HG03571 (cell line): ENCODE measurements at regions not wholly inside any gene's neighbourhood (a gene's known extent, or its start where the extent isn't known, plus 50 kb on each side); places are given as distances from the start of the nearest gene placed in this dataset.

Source experiments
- ATAC-seq: cut with Tn5 transposase; IDR thresholded peaks from one replicate; pipeline ENCODE4 v1.9.1; 2021; ENCODE audit not compliant: unreplicated experiment

DNA sequence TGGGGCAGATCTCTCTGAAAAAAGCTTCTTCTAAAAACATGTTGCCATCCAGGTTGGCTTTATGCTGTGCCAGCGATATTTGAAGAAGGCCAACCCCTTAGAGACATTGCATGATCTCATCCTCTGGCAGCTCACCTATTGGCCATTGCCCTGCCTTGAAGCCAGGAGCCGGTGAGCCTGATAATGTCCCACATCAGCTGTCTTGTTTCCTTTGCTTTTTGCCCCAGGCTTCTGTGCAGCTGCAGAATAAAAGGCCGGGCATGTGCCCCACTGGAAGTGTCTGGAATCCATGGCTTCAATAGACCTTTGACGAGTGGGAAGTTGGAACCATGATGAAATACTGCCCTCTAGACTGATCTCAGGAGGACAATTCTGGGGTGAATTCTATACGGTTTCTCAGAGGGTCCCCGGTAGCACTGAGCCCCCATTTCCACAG lies 523.5 kb upstream of the ZEB2 start:
- ATAC-seq = no peak

DNA sequence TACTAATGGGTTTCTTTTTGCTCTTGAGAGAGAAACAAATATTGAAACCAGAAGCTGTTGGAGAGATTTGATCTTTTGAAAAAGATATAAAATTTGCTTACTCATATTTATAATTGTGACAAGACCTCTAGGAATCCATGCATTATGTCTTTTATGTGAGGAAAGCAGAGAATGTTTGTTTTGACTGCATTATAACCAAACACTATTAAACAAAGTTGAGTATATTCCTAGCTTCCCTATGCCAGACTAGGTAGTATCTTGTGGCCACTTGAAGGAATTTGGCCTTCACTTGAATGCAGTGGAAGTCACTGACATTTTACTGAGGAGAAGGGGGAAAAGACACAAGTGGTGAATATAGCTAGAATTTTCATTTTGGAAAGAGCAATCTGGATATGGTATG lies 521.8 kb upstream of the ZEB2 start:
- ATAC-seq = no peak

DNA sequence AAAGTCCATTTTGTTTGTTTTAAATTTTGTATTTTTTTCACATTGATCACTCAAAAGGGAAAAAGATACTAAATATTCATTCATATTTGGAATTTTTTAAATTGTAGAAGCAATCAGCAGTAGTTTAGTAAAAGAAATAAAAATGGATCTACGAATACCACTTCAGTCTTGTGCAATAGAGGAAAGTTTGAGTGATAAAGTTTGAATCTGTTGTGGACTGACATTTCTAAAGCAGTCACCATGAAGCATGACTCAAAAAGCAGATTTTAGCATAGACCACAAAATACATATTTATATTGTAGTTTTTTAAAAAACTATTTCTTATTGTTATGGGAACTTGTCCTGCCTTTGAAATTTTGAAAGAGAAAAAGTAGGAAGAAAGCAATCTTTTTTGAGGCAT lies 520.5 kb upstream of the ZEB2 start:
- no peak for ATAC-seq

DNA sequence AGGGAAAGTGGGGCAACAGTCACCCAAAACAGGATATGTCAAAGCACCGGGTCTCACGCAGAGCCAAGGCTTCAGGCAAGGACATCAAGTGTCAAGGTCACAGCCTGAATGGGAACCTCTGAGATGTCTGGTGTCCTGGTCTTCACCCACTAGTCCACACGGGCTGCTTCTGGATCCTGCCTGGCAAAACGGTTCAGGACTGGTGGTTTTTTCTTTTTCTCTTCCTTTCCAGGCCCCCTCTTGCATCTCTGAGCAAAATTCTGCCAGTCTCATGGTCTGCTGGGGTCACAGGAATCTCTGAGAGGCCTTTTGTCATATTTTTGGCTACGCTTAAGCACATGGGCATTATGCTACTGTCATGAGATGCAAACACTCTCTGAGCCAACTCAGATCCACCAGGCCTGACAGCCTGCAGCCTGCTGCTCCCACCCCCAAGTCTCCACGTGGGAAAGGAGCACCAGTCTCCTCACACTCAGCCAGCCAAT lies 518.2 kb upstream of the ZEB2 start:
- ATAC-seq = no peak

DNA sequence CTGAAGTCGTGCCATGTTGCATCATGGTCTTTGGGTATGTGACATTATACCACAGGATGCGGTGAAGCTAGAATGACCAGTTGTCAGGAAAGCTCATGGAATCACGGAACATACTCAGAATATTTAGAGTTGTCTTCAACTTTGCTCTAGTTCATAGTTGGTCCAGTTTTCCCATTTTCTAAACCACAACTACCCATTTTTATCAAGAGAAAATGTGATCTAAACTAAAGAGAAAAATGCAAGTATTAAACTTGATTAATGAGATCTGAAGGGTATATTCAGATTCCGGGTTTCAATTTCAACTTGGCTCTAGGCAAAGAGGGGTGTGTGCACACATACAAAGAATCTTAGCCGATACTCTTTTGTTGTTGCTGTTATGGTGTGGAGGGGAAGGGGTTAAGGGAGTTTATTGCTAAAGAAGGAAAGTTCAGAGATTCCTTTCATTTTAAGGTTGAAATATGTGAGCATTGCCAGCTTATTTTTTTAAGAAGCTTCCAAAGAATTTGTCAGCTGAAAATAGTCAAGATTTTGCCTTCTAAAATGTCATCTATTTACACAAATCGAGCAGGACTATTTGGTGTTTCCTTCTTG lies 516.6 kb upstream of the ZEB2 start:
- no peak for ATAC-seq

DNA sequence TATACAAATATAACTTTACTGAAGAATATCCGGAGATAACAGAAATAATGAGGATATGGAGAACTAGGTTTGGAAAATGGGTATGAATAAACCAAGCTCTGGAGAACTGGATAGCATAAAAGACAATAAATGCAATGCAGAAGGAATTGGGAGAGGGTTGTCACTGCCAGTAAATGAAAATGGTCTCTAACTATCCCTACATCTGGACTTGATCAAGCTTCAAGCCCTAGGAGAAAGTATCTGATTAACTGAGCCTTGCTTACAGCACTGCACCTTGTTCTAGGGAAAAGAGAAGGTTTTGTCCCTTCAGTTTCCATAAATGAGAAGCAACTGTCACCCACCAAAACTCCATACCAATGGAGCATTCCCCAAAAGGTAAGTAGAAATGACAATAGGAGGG lies 514.6 kb upstream of the ZEB2 start:
- ATAC-seq = no peak

DNA sequence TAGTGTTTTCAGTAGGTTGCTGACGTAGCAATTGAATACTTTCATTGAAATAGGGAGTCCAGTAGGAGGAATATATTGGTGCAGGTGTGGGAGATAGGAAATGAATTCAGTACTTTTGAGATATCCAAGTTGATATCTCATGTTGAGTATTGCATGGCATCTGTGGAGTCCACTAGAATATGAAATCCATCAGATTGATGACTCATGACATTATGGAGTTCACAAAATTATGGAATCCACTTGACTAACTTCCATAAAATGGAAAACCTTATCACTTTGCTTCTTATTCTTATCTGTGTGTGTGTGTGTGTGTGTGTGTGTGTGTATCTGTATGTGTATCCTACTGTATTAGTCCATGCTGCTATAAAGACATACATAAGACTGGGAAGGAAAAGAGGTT lies 513.5 kb upstream of the ZEB2 start:
- no peak for ATAC-seq

DNA sequence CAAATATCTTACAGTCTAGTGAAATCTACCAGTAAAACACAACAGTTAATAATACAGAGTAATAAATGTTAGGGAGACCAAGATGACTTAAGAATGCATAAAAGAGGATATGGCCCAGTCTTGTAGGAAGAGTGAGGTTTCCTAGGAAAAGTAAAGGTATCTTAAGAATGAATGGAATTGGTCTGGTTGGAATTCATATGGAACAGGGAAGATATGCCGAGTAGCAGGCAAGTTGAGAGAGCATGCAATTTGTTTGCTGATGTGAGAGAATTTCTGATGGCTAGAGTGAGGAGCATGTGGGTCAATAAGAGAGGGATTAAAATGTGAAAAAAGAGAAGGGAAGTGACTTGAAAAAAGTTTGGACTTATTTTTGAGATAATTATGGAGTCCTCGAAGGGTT lies 512.9 kb upstream of the ZEB2 start:
- ATAC-seq = no peak

DNA sequence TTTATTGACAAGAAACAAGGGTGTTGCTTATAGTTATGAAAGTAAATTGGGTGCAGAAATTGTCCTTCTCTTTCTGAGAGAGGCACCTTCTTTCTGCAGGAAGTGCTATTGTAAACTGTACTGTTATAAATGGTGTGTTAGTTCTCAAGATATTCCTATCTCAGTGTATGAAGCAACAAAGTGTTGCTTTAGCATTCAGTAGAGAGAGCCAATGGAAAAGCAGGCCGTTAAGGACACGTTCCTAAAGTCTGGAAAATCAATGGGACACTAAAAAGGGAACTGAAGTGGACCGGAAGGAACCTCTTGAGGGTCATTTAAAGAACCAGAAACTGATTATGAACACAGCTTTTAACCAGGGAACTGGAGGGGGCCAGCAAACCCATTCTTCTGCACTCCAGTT lies 510.0 kb upstream of the ZEB2 start:
- no peak for ATAC-seq

DNA sequence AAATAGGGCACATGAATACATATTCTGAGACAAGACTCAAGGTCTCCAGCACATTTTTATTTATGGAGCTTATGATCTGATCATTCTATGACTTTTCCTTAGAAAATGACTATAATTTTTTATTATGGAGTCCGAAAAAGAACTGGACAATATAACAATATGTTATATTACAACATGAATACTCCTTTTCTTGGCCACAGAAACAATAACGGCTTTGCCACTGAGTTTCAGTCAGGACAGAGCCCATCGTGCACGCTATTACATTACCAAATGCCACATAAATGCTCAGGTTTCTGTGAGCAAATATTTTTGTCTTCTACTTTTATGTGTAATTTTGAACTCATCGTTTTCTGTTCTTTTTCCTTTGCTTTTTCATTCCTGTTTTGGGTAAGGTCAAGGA lies 509.2 kb upstream of the ZEB2 start:
- ATAC-seq = no peak

DNA sequence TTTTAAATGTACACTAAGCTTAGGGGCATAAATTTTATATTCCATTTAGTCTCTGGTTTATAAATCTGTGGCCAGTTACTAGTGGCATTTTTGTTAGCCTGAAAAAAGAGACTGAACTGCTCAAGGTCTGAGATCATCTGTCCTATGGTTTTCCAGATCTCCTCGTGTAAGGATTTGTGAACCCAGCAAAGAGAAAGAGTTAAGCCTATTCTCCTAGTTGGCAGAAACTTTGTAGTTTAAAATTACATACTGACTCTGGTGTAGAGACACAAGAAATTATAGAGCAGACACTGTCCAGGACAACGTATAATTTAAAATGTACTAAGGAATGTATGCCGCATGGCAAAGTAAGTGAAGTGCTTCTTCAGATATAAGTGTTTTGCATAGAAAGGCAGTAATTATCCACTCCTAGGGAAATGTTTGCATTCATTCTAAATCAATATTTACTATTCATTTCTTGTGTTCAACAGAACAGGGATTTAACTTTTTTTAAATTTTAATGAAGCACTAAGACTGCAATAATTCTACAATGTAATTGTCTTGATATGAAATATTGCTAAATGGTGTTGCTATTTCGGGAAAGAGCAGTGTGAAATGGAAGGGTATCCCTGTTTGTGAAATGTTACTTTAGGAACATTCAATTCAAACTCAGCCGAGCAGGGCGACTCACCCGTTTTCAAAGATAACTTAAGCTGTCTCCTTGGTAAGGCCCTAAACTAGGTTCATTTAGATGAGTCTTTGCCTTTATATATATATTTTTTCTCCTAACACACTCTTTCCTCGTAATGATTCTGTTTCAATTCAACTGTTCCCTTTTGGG lies 508.4 kb upstream of the ZEB2 start:
- no peak for ATAC-seq

DNA sequence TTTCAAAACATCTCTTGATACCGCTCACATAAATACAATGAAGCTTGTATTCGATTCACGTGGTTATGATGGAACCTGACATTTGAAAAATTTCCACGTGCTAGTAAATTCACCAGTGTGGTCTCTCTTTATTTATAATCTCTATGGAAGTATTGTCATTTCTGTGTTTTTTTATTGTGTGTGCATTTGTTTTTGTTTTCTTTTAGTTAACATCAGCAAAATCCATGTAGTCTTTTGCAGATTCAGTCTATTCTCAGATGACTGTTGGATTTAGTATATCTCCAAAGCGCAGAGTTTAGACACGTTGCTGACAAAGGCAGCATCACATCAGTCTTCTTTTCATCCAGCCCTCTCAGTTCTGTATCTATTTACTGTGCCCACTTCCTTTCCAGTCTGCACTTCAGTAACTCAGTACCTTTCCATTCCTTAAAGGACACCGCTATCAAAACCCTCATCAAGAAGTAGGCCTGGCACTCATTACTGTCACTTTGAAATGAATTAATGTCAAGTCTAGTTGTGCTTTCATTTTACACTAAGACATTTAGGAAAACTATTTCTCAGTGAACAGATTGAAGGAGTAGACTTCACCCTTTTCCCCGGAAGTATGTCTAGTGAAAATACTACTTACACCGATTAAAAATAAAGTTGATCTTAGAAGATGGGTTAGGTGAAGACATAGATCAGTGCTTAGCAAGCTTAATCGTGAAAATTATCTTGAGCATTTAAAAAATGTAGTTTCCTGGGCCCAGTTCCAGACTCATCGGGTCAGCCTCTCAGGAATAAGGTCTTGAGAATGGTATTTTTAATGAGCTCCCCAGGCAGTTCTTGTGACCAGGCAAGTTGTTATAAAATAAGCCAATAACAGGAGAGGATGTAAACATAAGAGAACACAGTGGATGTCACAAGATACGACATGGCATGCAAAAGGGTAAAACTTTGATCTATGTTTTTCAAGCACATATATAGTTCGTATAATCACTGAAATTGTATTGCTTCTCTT lies 506.8 kb upstream of the ZEB2 start:
- no peak for ATAC-seq

DNA sequence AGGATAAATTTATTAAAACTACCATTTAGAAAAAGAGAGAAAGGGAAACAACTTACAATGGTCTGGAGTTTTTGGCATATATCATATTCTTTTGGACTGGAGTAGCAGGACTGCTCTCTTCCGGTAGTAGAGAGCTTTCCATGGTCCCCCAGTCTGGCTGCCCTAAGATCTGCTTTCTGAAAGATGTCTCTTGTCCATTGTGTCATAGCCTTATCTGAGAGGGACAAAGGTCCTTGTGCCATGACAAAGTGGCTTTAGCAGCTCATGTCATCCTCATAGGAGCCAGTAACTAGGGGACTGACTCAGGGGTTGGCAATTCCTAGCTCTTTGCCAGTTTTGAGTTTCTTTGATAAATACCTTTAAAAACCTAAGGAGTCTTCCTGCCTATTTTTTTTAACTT lies 505.5 kb upstream of the ZEB2 start:
- no peak for ATAC-seq

DNA sequence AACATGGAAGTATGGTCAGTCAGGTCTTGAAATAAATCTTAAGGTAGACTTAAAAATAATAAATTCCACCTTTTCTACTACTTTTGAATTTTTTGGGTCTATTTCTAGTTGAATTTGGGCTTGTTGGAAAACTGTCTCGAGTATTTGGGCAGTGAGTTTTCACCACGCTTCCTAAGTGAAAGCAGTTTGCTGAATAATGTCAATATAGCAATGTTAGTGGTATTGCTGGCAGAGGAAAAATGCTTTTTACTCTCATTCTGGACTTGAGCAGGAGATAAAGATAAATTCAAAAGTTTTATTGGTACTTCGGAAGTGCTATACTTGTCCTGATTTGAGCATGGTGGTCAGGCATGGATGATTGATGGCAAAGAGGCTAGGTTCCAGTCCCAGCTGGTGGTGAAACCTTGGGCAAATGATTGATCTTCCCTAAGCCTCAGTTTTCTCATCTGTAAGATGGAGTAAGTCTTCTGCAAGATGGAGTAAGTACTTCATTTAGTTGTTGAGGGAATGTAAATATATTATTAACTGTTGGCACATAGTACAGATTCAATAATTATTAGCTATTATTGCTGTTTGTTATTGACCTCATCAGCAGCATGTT lies 503.5 kb upstream of the ZEB2 start:
- no peak for ATAC-seq

DNA sequence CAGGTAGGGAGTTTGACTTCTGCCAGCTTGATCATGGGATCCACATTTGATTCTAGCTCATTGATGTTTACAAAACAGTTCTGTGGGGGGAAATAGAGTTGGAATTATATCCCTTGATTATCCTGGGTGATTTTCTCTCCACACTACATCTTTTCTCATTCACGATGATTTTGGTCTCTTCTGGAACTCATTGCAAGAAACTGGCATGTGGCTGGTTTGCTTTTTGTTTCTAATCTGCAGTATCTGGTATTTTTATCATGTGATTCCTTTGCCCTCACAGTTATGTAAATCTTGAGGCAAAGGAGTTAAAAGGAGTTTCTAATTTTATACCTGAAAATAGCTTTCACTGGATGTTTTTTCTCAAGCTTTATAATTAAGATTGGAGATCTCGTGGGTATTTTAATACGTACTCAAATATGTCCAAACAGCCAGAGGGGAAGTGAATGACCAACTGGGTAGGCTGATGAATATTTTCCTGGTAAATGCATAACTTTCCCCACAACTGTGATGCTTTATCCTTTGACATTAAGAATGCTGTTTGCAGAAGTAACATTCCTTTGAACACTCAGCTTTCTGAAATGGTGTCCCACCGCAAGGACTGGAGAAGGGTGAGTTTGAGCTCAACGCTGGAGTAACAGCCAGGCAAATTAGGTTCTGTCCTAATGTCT lies 502.9 kb upstream of the ZEB2 start:
- no peak for ATAC-seq

DNA sequence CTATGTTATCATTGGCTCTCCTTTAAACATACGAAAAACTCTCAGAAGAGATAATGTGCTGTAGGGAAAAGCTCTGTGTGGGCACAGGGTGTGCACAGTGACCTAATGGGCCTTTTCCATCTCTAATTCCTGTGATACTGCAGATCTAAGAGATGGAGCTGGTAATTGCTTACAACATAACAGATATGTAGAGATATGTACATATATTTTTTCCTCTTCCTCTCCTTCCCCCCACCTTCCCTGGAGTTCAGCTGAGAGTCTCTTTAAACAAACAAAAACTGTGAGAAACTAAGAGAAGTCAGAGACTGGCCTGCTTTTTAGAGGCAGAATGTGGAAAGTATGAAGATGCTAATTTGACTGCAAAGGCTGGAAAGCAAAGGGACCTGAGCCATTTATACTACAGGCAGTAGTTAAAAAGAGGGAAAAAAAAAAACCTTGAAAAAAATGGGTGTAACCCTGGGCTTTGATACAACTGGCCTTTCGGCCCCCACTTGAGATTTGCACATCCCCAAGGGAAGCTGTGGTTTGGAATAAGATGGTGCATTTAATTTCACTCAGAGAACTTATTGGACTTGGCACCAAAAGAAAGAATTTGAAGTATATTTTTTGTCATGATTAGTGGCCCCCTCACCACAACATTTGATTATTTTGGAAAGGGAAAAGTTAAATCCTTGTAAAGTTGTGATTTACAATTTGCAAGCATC lies 502.2 kb upstream of the ZEB2 start:
- no peak for ATAC-seq

DNA sequence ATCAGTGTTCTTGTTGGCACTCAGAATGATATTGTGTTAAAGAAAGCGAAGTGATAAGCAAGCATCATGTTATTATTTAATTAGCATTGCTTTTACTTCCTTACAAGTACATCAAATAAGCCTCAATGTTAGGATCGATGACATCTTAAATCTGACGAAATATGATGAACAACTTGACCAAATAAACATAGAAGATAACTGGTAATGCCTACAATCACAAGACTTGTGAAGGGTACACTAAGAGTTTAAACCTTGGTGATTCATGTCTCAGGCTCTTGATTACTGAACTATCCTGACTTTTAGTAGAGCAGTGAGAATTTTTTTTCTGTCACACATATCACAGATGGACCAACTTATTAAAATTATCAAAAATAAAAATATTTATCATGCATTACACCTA lies 500.8 kb upstream of the ZEB2 start:
- ATAC-seq = no peak

DNA sequence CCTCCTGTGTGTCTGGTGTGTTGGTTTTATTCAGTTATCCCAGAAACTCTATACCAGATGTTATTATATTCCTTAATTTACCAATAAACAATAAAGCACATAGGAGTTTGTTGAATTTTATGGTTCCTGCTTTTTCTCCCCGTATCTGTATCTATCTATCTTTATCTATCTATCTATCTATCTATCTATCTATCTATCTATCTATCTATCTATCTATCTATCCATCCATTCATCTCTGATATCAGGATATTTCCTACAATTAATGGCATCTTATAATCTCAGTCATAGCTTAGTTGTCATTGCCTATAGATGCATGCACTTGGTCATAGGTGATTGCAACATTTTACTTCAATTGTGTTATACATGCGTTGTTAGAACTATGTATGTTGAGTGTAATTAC lies 500.2 kb upstream of the ZEB2 start:
- ATAC-seq = no peak

DNA sequence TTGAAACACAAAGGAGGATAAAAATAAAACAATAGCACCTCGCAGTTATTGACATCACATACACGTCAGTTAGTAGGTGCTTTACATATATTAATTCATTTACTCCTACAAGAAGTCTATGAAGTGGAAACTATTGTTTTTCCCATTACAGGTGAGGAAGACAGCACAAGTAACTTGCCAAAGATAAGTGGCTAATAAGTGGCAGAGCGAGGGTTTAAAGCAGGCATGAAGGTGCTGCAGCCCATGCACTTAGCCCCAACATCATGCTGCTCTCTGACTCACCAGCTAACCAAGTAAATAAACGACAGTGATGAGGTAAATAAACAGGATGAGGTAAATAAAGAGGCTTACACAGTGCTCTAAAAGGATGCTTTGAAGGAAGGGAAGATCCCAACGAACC lies 498.6 kb upstream of the ZEB2 start:
- no peak for ATAC-seq

DNA sequence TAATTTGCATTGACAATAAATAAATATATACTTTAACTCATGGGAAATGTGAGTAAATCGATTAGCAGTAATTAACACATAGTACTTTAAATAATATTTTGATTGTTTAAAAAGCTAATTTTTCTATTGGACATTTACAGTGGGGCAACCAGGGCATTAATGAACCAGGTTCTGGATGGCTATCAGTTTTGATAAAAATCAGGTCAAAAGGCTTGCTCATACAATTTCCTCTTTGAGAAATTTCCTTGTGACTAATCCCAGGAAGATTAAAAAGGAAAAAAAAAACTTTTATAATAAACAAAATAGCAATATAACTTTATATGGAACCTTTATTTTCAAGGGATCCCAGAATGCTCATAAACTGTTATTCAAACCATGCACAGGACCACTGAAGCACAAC lies 497.2 kb upstream of the ZEB2 start:
- ATAC-seq = no peak
